ENCODE measurements at regions not wholly inside any gene's neighbourhood (a gene's known extent, or its start where the extent isn't known, plus 50 kb on each side); places are given as distances from the start of the nearest gene placed in this dataset.
"Not testable (repeated sequence)": the region's sequence is repeated elsewhere in the genome, so short reads cannot be mapped to it uniquely, and the experiment has no call there.

DNA sequence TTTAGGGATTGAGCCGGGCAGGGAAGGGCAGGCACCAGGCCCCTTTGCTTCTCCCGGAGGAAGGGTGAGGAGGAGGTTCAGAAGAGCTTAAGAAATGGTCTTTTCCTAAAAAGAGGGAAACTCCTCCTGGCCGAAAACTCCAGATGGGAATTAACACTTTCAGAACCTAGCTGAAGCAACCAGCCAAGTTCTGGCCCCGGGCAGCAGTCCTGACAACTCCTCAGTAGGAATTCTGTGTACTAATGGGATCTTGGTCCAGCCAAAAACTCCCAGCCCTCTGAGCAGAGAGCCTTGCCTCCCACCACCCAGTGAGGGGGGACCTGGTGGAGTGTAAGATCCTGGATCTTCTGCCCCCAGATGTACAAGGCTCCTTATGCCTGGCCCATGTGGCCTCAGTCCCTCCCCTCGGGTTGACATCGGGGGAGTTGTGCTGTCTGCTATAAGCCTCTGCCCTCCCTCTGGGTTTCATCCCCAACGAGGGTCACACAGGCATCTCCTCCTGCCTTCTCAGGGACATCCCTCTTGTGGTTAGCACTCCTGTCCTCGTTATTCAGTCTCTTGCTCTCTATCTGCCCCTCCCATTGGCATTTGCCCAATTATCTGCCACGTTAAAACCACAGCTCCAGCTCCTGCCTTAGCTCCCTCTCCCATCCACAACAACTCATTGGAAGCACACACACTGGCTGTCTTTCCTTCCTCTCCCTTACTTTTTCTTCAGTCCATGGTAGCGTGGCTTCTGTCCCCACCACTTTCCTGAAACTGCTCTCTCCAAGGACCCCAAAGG lies 184.6 kb downstream of the CYP26B1 start:
- no peak for DNase-seq (ENCODE audit: low read depth, low spot score)
- H3K27ac ChIP-seq, result no peak overlapping the region

DNA sequence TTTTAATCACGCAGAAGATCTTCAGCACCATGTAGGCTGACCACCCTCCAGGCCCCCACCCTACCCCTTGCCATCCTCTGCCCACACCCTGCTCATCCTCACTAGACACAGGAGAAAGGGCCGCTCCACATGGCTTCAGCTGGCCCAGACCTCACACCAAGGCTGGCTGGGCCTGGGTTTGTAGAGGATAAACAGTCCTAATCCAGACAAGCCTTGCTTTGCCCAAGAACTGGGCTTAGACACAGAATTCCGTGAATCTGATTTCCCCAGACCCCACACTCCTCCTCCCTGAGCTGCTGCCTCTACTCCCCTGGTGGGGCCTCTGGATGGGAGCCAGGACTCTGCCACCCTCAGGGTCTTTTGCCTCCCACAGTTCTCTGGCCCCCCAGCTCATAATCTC lies 185.3 kb downstream of the CYP26B1 start:
- no peak for DNase-seq (ENCODE audit: low read depth, low spot score)
- H3K27ac ChIP-seq, result no peak overlapping the region

DNA sequence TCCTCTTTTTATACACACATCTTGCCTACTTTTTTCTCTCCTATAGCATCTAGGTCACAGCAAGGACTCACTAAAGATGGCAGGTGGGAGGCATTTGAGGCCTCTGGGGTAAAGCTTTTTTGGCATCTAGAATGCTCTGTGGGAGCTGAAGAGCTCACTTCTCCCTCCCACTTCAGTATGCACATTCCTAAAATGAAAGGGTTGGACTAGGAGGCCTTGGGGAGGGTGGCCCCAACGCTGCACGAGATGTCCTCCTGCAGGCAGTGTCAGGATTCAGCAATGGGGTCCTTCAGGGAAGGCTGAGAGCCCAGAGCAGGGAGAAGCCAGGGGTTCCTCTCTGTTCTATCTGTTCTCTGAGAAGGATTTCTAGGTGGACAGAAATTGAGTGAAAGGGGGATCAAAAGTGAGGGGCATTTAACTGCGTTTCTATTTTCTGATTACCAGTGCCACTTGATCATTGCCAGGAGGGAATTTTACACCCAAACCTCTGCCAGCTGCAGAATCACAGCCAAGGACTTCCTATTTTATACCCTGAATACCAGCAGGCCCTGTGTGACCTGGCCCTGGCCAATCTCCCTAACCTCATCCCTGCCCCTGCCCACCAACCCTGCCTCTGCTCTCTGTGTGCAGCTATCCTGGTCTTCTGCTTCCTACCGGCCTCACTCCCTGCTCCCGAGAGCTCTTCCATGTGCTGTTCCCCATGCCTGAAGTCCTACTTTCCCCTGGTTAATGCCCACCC lies 186.2 kb downstream of the CYP26B1 start:
- H3K27ac ChIP-seq, result no peak overlapping the region
- DNase-seq (ENCODE audit: low read depth, low spot score), result no peak

DNA sequence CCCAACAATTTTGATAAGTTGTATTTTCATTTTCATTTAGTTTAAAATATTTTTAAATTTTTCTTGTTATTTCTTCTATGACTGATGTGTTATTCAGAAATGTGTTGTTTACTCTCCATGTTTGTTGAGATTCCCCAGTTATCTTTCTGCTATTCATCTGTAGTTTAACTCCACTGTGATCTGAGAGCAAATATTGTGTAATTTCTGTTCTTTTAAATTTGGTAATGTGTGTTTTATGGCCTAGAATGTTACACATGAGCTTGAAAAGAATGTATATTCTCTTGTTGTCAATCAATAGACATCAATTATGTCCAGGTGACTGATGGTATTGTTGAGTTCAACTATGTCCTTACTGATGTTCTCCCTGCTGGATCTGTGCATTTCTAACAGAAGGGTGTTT lies 188.2 kb downstream of the CYP26B1 start:
- no peak overlapping the region for H3K27ac ChIP-seq
- DNase-seq (ENCODE audit: low read depth, low spot score), result no peak

DNA sequence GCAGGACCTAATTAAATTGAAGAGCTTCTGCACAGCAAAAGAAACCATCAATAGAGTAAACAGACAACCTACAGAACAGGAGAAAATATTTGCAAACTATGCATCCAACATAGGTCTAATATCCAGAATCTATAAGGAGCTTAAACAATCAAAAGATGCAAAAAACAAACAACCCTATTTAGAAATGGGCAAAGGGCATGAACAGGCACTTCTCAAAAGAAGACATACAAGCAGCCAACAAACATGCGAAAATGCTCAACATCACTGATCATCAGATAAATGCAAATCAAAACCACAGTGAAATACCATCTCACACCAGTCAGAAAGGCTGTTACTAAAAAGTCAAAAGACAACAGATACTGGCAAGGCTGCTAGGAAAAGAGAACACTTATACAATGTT lies 189.2 kb downstream of the CYP26B1 start:
- H3K27ac ChIP-seq; DNase-seq (ENCODE audit: low read depth, low spot score): not testable (repeated sequence)

DNA sequence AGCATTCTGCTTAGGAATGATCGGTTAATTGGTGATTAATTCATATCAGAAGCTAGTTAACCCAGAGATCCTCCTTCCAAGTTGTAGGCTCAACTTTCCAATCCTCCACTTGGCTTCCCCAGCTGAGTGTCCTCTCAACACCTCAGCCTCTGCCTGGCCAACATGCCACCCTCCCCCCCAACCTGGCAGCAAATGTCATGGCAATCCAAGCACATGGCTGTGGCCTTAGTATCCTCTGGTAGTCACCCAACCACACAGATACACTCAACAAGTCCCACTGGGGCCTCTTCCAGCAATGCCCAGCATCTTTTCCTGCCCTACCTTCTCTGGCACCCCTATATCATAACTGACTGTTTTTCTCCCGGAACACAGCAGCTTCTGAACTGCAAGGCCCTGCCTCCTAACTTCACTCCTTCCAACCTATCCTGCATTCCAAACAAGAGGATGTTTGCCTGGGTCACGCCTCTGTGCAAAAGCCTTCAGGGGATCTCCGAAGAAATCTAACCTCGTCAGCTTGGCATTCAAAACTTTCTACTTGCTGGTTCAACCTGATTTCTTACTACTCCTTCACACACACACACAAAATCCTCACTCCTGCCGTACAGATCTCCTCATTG lies 195.0 kb downstream of the CYP26B1 start:
- DNase-seq (ENCODE audit: low read depth, low spot score), result peak; percentile 24
- peak overlapping the region; percentile 9 for H3K27ac ChIP-seq

DNA sequence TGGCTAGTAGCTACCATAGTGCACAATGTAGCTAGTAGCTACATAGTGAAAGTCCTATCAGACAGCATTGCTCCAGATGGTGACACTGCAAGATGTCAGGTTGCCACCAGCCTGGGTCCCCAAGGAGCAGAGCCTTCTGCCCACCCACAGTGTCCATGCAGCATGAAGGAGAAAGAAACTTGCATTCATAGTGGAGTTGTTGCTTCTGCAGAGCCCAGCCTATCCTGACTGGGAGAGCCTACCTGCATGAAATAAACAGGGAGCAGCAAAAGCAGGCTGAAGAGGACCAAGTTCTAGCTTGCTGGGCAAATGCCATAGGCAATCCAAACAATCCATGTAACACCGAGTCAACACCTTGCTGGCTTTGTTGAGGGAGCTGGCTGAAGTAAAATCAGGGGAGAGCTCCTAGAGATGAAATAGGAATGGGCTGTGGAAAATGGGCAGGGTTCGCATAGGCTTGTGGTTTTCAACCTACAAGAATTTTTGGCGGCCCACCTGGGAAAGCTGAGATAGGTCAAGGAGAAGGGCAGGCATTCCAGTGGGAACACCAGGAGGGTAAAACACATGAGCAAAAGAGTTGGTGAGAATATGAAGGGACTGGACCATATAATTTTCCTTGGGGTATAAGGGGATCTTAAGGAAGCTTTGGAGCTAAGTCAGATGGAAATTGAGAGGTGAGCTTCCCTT lies 195.8 kb downstream of the CYP26B1 start:
- no peak for DNase-seq (ENCODE audit: low read depth, low spot score)
- no peak overlapping the region for H3K27ac ChIP-seq

DNA sequence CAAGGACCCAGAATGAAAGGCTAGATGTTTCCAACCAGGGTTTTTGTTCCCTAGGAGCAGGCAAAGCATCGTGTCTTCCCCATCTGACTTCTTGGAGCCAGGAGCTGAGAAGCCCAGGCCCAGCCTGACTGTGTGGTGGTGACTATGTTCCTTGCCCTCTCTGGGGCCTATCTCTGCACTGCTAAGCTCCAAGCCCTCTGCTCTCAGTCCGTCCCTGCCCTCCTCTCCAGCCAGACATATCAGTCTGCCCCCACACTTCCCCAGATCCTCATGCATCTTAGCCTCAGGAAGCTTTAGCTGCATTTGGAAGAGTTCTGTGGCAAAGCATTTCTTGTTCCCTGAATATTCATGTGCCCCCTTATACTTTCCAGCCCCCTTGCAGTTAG lies 196.6 kb downstream of the CYP26B1 start:
- no peak overlapping the region for H3K27ac ChIP-seq
- no peak for DNase-seq (ENCODE audit: low read depth, low spot score)

DNA sequence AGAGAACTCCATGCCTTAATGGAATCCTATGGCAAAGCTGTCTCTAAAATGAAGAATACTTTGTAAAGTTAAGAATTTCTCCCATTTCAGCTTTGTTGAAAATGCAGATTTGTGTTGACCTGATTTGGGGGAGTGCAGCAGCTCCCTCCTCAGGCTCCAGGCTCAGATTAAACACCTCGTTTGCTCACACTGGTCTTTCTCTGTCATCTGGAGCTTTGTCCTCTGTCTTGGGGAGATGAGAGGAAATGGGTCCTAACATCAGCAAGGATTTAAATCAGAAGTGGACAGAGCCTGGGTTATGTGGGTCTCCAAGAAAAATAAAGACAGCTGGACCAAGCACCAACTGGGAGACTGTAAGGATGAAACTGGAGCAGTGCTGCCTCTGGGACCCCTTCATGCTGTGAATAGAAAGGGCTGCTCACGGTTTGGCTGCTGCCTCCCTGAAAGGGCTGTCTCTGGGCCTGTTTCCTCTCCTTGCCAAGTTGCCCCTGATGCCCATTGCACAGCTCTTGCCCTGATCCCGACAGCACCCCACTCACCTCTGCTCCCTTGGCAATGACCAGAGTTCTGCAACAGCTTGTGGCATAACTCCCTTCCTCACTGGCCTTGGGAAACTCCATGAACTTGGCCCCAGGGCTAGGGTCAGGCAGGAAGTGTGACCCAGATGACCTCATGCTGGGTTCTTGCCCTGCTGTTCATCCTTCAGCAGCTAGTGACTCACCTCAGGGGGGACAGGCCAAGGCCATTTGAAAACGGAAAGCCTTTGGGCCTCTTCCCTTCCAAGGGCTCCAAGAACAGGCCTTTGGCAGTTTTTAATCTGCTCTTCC lies 197.2 kb downstream of the CYP26B1 start:
- H3K27ac ChIP-seq, result no peak overlapping the region
- DNase-seq (ENCODE audit: low read depth, low spot score), result no peak

DNA sequence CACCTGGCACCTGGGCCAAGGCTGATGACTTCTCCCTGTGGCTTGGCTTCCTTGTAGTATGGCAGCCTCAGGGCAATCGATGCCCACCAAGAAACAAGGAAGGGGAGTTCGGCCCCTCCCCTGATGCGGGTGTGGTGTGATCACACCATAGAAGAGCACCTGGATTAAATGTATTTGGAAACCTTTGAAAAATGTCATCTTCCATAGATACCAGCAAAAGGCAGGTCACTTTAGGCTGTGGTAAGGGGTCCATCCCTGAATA lies 198.2 kb downstream of the CYP26B1 start:
- H3K27ac ChIP-seq, result no peak overlapping the region
- no peak for DNase-seq (ENCODE audit: low read depth, low spot score)

DNA sequence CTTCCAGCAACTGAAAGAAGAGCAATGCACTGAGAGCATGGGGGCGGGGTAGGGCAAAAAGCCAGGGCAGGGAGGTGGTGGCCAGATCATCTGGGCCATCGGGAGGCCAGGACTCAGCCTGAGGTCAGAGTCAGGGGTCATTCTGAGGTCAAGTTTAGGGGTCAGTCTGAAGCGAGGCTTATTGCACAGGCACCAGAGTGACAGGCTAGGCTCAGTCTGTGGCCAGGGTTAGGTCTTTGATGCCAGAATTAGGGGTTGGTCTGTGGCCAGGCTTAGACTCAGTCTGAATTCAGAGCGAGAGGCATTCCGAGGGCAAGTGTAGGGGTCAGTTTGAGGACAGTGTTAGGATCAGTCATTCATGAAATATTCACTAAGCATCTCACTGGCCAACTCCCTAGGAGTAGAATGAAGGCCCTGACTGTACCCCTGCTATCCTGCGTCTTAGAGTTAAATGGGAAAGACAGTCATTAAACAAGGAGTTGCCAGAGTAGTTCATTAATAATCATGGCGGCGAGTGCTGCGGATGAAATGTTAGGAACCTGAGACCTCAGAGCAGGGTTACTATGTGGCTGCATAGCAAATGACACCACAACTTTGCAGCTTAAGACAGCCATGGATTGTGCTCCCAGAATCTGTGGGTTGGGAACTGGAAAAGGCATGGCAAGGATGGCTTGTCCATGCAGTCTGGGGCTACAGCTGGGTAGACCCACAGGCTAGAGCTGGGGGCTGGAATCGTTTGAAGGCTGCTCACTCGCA lies 198.7 kb downstream of the CYP26B1 start:
- no peak for DNase-seq (ENCODE audit: low read depth, low spot score)
- no peak overlapping the region for H3K27ac ChIP-seq

DNA sequence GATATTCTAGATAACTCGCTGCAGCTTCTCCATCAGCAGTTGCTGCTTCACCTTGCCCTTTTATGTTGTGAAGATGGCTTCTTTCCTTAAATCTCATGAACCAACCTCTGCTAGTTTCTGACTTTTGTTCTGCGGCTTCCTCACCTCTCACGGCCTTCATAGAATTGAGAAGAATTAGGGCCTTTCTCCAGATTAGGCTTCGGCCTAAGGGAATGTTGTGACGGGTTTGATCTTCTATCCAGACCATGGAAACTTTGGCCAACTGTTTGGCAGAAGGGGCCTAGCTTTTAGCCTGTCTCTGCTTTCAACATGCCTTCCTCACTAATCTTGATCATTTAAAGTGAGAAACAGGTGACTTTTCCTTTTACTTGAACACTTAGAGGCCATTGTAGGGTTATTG lies 199.9 kb downstream of the CYP26B1 start:
- H3K27ac ChIP-seq, result no peak overlapping the region
- DNase-seq (ENCODE audit: low read depth, low spot score), result no peak

DNA sequence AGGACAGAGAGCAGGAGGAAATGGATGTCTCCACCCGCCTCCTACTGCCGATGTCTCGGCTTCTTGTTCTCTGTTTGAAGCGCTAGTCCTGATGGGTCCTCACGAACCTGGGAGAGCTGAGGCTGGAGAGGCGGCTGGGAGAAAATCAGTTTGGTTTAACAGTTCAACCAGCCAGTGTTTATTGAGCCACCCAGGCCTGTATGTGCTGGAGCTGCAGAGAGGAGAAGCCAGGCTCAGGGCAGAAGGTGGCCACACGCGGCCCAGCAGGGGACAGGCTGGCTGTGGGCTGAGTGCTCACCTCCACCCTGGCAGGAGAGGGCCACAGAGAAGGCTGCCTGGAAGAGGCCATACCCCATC lies 202.1 kb downstream of the CYP26B1 start:
- no peak overlapping the region for H3K27ac ChIP-seq

DNA sequence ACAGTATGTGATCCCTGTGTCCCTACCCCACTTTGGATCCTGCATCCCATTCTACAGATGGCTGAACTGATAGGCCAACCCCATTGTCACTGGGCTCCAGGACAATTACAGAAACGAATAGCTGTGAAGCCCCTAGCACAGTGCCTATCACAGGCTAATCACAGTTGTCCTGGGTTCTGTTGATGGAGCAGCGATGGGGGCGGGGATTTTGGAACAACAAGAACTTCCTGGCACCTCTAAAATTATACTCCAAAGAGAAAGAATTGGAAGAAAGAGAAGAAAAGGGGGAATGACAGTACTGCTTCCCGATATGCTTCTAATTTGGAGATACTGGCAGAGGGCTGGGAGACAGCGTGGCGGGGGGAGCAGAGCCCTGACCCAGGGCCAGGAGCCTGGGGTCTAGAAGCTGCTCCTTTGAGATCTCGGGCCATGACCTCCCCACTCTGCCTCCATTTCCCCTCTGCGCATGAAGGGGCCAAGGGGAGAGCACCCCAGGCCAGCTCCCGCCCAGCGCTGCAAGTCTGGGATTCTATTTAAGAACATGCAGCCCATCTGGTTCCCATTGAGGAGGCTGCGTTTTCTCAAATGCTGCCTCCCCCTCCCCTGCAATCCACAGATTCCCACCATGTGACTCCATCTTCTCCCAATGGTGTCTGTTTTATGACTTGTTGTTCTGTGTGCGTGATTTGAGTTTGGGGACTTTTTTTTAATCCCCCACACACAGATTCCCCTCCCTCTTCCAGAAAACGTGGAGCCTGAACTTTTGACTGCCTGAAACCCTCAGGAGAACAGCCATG lies 202.7 kb downstream of the CYP26B1 start:
- H3K27ac ChIP-seq, result no peak overlapping the region
- DNase-seq (ENCODE audit: low read depth, low spot score), result no peak

More for the DNA sequence above, 202.1 kb downstream of the CYP26B1 start:
- DNase-seq (ENCODE audit: low read depth, low spot score), result no peak

DNA sequence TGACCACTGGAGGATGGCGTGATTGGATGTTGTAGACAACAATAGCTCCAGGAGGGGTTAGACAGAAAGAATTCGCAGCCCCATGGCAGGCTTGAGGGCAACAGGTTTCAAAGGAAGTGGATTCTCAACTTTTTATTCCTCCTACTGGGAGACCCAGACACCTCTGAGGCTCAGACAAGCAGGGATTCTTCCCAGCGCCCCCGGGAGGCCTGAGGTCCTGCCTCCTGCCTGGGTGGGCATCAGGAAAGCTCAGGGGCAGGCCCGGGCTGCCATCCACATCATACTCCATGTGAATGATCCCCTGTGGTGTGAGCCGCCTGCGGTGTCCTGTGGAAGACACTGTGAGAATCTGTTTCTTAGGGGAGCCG lies 203.5 kb downstream of the CYP26B1 start:
- no peak for DNase-seq (ENCODE audit: low read depth, low spot score)
- no peak overlapping the region for H3K27ac ChIP-seq

DNA sequence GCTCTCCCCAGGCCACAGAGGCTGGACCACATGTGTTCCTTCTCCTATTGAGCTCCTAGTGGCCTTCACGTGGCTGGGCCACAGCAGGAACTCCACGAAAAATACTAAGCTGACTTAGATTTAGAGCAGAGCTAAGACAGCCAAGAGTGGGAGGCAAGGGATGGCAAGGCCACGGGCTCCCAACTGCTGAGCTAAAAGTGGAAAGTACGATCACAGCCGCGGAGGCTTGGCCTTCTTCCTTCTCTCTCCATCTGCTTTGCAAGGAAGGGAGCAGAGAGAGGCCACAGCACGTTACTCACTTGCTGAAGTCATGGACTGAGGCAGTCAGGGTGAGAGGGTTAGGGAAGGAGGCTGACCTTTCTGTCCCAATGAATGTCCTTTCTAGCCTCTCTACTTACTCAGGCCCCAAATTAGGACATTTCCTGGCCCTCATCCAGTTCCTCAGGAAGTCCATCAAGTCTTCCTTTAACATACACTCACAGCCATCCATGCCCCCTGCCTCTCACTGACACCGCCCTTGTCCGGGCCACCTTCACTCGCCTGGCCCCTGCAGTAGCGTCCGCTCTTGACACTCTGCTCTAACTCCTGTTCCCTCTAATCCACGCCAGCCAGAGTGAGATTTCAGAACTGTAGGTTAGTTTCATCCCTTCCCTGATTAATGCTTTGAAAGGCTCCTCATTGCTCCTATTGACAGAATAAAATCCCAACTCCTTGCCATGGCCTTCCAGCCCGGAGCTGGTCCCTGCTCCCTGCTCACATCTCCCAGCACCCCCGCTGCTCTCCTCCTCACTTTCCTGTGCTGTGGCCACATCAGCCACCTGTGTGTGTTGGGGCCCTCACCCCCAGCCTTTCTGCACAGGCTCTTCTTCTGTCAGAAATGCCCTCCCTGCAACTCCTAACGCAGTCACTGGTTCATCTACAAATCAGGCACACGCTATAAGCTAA lies 204.2 kb downstream of the CYP26B1 start:
- H3K27ac ChIP-seq, result no peak overlapping the region
- no peak for DNase-seq (ENCODE audit: low read depth, low spot score)

DNA sequence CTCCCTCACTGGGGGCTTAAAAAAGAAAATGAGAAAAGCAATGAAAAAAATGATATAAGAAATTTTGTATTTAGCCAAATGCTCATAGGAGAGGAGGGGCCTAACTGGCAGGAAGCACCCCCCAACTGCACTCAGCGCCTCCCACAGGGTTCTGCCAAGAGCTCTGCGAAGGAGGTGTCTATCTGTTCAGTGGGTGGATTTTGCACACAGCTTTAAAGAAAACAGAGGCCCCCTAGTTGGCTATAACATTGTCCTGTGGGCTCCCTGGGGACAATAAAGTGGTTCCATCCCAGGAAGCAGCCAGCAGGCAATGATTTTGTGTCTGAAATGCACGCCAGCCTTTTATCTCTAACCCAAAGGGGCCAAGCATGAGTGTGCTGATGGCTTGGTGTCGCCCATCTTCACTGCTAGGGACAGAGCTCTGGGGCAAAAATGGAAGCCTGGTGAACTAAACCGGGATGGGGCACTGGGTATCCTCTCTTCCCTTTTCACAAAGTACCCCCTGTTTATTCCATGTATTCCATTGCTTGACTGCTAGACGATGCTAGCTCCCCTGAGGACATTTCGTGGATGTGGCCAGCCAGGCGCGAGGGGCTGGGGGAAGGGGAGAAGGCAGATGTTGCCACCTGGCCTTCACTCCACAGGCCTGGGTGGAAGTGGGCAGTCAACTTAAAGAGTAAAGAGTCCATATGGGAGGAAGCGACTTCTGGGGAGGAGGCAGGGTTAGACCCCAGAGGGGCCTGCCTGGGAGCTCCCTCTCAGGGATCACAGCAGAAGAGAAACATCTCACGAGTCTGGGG lies 205.7 kb downstream of the CYP26B1 start:
- no peak for DNase-seq (ENCODE audit: low read depth, low spot score)
- H3K27ac ChIP-seq, result no peak overlapping the region

Data from epithelial cell of prostate (primary cell).